ENCODE measurements at regions not wholly inside any gene's neighbourhood (a gene's known extent, or its start where the extent isn't known, plus 50 kb on each side); places are given as distances from the start of the nearest gene placed in this dataset.

DNA sequence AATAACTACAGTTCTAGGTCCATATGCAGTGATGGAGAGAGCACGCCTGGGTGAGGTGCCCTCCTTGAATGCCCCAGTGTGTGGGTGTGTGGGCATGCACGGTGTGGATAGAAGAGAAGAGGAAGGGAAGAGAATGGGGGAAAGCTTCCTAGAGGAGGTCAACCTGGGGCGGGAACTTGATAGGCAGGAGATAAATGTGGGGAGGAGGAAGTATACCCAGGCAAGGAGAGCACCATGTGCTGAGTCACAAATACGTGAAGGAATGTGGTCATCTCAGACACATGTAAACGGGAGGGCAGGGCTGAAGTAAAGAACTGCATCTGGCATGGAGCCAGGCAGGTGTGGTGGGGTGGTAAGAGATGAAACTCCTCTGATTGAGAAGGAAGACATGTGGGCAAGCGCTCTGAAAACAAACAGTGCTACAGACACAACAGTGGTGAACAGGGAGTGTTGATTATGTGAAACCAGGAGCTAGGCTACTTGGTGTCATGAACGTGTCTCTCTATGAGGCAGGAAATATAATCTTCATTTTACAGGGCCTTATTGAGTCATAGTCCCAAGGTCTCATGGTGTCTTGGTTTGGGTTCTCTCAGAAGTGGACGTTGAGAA, 61.5 kb upstream of the EED start:
- H3K36me3 ChIP-seq, result no peaks in the 10 kb centered on the region
- H3K4me3 ChIP-seq, result no peak overlapping the region
- intact Hi-C loops (cut with DNase I; ENCODE audit: low total_unique reads), result no loop called here
- TF ChIP-seq CTCF (IDR thresholded peaks at IDR 0.05 in 8 of 11, conservative IDR thresholded peaks at IDR 0.05 in 3 of 11), result no peak
- TF ChIP-seq POLR2A (IDR thresholded peaks at IDR 0.05), result no peak
- peak in 1 of 3 donors; percentile 46 for TF ChIP-seq POLR2AphosphoS5 (IDR thresholded peaks at IDR 0.05)
- WGBS, 5 donors, result 49 to 60% (median 51%) methylated on average over 8 of the region's 8 CpGs
- H3K27ac ChIP-seq, result peak overlapping the region in 2 of 8 donors; percentile 21 to 60
- peaks cover 0 to 59% (median 17%) of the 10 kb centered on the region in 6 donors for H3K4me1 ChIP-seq
- H3K27me3 ChIP-seq (replicated peaks in 1 of 7), result no peaks in the 10 kb centered on the region
- no peaks in the 10 kb centered on the region for H3K9me3 ChIP-seq
- DNase-seq, result no peak

DNA sequence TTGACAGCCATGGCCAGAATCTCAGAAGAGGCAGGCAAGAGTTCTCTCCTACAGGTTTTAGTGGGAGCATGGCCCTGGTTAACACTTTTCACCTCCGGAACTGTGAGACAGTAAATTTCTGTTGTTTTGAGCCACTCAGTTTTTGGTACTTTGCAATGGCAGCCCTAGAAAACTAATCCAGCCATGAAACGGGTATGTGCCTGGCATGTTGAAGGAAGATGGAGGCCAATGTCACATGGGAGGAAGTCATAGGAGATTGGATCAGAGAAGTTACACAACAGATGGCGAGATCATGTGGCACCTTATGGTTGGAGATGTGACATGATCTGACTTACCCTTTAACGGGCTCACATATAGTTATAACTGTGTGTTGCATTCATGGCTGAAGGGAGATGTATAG, 63.2 kb upstream of the EED start:
- Histone ChIP-seq H3K4me3 (no peak overlapping the region), H3K9me3 (no peaks in the 10 kb centered on the region), H3K27ac (no peak overlapping the region), H3K27me3 (replicated peaks in 1 of 7) (no peaks in the 10 kb centered on the region), H3K36me3 (no peaks in the 10 kb centered on the region), H3K4me1 (peaks cover 0 to 74% (median 21%) of the 10 kb centered on the region in 6 donors)
- intact Hi-C loops (cut with DNase I; ENCODE audit: low total_unique reads), result no loop called here
- WGBS, 5 donors, result 81 to 93% (median 83%) methylated on average over 4 of the region's 4 CpGs
- DNase-seq, result no peak
- TF ChIP-seq CTCF (IDR thresholded peaks at IDR 0.05 in 8 of 11, conservative IDR thresholded peaks at IDR 0.05 in 3 of 11) (no peak), POLR2A (IDR thresholded peaks at IDR 0.05) (no peak), POLR2AphosphoS5 (IDR thresholded peaks at IDR 0.05) (no peak)

GRCh38 chr11:86180851-86181250, 63.7 kb upstream of the EED start:
- Histone ChIP-seq H3K4me3 (no peak overlapping the region), H3K27me3 (replicated peaks in 1 of 7) (no peaks in the 10 kb centered on the region), H3K27ac (peak overlapping the region in 7 of 8 donors; percentile 55 to 75 (median 68)), H3K36me3 (no peaks in the 10 kb centered on the region), H3K9me3 (no peaks in the 10 kb centered on the region), H3K4me1 (peaks cover 0 to 76% (median 21%) of the 10 kb centered on the region in 6 donors)
- intact Hi-C loops (cut with DNase I; ENCODE audit: low total_unique reads), result no loop called here
- no peak for TF ChIP-seq CTCF (IDR thresholded peaks at IDR 0.05 in 8 of 11, conservative IDR thresholded peaks at IDR 0.05 in 3 of 11)
- no peak for TF ChIP-seq POLR2A (IDR thresholded peaks at IDR 0.05)
- TF ChIP-seq POLR2AphosphoS5 (IDR thresholded peaks at IDR 0.05), result no peak
- no peak for DNase-seq
- 40 to 70% (median 53%) methylated on average over 4 of the region's 4 CpGs for WGBS, 5 donors

DNA sequence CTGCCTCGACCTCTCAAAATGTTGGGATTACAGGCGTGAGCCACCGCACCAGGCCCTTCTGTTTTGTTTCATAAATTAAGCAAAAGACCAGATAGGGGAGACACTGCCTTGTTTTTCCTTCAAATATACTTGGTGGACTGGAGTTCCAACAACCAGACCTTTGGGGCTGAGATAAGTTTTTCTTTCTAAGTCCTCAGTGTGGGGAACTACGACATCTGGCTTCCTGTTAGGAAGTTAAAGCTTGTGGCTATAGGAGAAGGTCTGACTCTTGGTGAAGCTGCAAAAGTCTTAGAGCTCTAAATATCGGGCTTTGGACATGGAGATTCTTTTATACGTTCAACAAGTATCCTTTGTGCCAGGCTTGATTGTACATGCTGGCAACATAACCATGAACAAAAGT, 64.1 kb upstream of the EED start:
- intact Hi-C loops (cut with DNase I; ENCODE audit: low total_unique reads), result no loop called here
- Histone ChIP-seq H3K9me3 (no peaks in the 10 kb centered on the region), H3K27me3 (replicated peaks in 1 of 7) (no peaks in the 10 kb centered on the region), H3K4me3 (no peak overlapping the region), H3K36me3 (no peaks in the 10 kb centered on the region), H3K27ac (peak overlapping the region in 7 of 8 donors; percentile 55 to 75 (median 68)), H3K4me1 (peaks cover 0 to 73% (median 19%) of the 10 kb centered on the region in 6 donors)
- 33 to 63% (median 39%) methylated on average over 6 of the region's 6 CpGs for WGBS, 5 donors
- DNase-seq, result no peak
- TF ChIP-seq POLR2A (IDR thresholded peaks at IDR 0.05) (no peak), POLR2AphosphoS5 (IDR thresholded peaks at IDR 0.05) (no peak), CTCF (IDR thresholded peaks at IDR 0.05 in 8 of 11, conservative IDR thresholded peaks at IDR 0.05 in 3 of 11) (no peak)

Data from spleen (tissue), 11 donors.